ENCODE measurements at regions not wholly inside any gene's neighbourhood (a gene's known extent, or its start where the extent isn't known, plus 50 kb on each side); places are given as distances from the start of the nearest gene placed in this dataset.
"Not testable (repeated sequence)": the region's sequence is repeated elsewhere in the genome, so short reads cannot be mapped to it uniquely, and the experiment has no call there.

- Histone ChIP-seq H2AFZ (ENCODE audit: low read depth, low read length) (no peak overlapping the region), H3K79me2 (ENCODE audit: control insufficient read depth, insufficient read depth, low read length) (no peaks in the 10 kb centered on the region), H3K9ac (replicated peaks; ENCODE audit: extremely low read depth, insufficient read depth, low read length) (no peak overlapping the region), H3K36me3 (ENCODE audit: control insufficient read depth in 2 of 2, extremely low read depth in 1 of 2, insufficient read depth in 2 of 2, low read length in 2 of 2) (no peaks in the 10 kb centered on the region), H3K27ac (ENCODE audit: insufficient read depth, low read depth, low read length) (no peak overlapping the region), H3K9me1 (replicated peaks; ENCODE audit: control insufficient read depth, extremely low read depth, insufficient read depth, low read length) (no peaks in the 10 kb centered on the region), H3K4me3 (replicated peaks in 1 of 3; ENCODE audit: insufficient read depth in 1 of 3, low read depth in 1 of 3, low read length in 3 of 3) (no peak overlapping the region), H3K4me2 (ENCODE audit: insufficient read depth, low read length) (no peak overlapping the region), H4K20me1 (replicated peaks; ENCODE audit: control insufficient read depth, extremely low read depth, insufficient read depth, low read length) (no peaks in the 10 kb centered on the region), H3K9me3 (replicated peaks; ENCODE audit: control insufficient read depth, insufficient read depth, low read length) (no peaks in the 10 kb centered on the region), H3K4me1 (ENCODE audit: control insufficient read depth, extremely low read depth, insufficient read depth, low read length) (peaks cover 9% of the 10 kb centered on the region), H3K27me3 (ENCODE audit: control insufficient read depth in 2 of 2, insufficient read depth in 2 of 2, low read length in 2 of 2) (no peaks in the 10 kb centered on the region)
- ChIA-PET CTCF (interaction anchor here (1.3 to 5.6 kb wide), 4 partner anchors 34 to 443 kb away, joined by 4 to 29 read pairs (median 15); no protein-coding TSS in a partner anchor), POLR2A (no interaction called here)
- TF ChIP-seq, protein P1, sequence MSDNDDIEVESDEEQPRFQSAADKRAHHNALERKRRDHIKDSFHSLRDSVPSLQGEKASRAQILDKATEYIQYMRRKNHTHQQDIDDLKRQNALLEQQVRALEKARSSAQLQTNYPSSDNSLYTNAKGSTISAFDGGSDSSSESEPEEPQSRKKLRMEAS (IDR thresholded peaks at IDR 0.05; ENCODE audit: insufficient read depth, insufficient read length), result no peak
- no peak for TF ChIP-seq POLR2A (IDR thresholded peaks at IDR 0.05; ENCODE audit: low read depth, low read length)
- TF ChIP-seq, protein P2, sequence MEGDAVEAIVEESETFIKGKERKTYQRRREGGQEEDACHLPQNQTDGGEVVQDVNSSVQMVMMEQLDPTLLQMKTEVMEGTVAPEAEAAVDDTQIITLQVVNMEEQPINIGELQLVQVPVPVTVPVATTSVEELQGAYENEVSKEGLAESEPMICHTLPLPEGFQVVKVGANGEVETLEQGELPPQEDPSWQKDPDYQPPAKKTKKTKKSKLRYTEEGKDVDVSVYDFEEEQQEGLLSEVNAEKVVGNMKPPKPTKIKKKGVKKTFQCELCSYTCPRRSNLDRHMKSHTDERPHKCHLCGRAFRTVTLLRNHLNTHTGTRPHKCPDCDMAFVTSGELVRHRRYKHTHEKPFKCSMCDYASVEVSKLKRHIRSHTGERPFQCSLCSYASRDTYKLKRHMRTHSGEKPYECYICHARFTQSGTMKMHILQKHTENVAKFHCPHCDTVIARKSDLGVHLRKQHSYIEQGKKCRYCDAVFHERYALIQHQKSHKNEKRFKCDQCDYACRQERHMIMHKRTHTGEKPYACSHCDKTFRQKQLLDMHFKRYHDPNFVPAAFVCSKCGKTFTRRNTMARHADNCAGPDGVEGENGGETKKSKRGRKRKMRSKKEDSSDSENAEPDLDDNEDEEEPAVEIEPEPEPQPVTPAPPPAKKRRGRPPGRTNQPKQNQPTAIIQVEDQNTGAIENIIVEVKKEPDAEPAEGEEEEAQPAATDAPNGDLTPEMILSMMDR (IDR thresholded peaks at IDR 0.05; ENCODE audit: extremely low read depth in 1 of 2, insufficient read depth in 1 of 2, low read depth in 1 of 2, low read length in 2 of 2), result no peak
- TF ChIP-seq EZH2 (IDR thresholded peaks at IDR 0.05; ENCODE audit: borderline replicate concordance, low read depth, low read length, severe bottlenecking), result no peak
- FAIRE-seq (no peak), DNase-seq (ENCODE audit: low read depth, low spot score) (no peak)
- intact Hi-C loops (cut with micrococcal nuclease) (no loop called here), dilution Hi-C loops (cut with MboI; ENCODE audit: extremely low pct_ligation_motif_present, low sequenced_read_pairs) (no loop called here)
- no TSS peak for BruUV-seq (replicated peaks)
These were observed 179.2 kb downstream of the IRF8 start for GRCh38 chr16:86078121-86078600.

GRCh38 chr16:86078711-86079110 is 179.7 kb downstream of the IRF8 start:
- H3K4me3 ChIP-seq (replicated peaks in 1 of 3; ENCODE audit: insufficient read depth in 1 of 3, low read depth in 1 of 3, low read length in 3 of 3); H3K9ac ChIP-seq (replicated peaks; ENCODE audit: extremely low read depth, insufficient read depth, low read length); H3K27me3 ChIP-seq (ENCODE audit: control insufficient read depth in 2 of 2, insufficient read depth in 2 of 2, low read length in 2 of 2); H3K4me1 ChIP-seq (ENCODE audit: control insufficient read depth, extremely low read depth, insufficient read depth, low read length); H3K36me3 ChIP-seq (ENCODE audit: control insufficient read depth in 2 of 2, extremely low read depth in 1 of 2, insufficient read depth in 2 of 2, low read length in 2 of 2); H2AFZ ChIP-seq (ENCODE audit: low read depth, low read length); DNase-seq (ENCODE audit: low read depth, low spot score); FAIRE-seq; H3K9me1 ChIP-seq (replicated peaks; ENCODE audit: control insufficient read depth, extremely low read depth, insufficient read depth, low read length); POLR2A ChIA-PET; intact Hi-C loops (cut with micrococcal nuclease); H3K4me2 ChIP-seq (ENCODE audit: insufficient read depth, low read length); H3K27ac ChIP-seq (ENCODE audit: insufficient read depth, low read depth, low read length); BruUV-seq (replicated peaks); H3K9me3 ChIP-seq (replicated peaks; ENCODE audit: control insufficient read depth, insufficient read depth, low read length); H3K79me2 ChIP-seq (ENCODE audit: control insufficient read depth, insufficient read depth, low read length); H4K20me1 ChIP-seq (replicated peaks; ENCODE audit: control insufficient read depth, extremely low read depth, insufficient read depth, low read length); dilution Hi-C loops (cut with MboI; ENCODE audit: extremely low pct_ligation_motif_present, low sequenced_read_pairs): not testable (repeated sequence)
- CTCF ChIA-PET, result interaction anchor here (0.8 to 5.6 kb wide), 3 partner anchors 12 to 439 kb away, joined by 3 to 25 read pairs (median 5); no protein-coding TSS in a partner anchor

All from endothelial cell of umbilical vein (primary cell).